Esophagus muscularis mucosa (tissue), 3 donors: ENCODE measurements at regions not wholly inside any gene's neighbourhood (a gene's known extent, or its start where the extent isn't known, plus 50 kb on each side); places are given as distances from the start of the nearest gene placed in this dataset.

ENCODE experiments used
- CTCF ChIP-seq, 3 experiments: fragments of 200-600 bp in 2 of 3; fragments of 450-650 bp in 1 of 3; sonication (generic) in 2 of 3; IDR thresholded peaks; one replicate each; pipeline ENCODE4 v1.5.1; 2017 to 2019; ENCODE audit warnings: antibody characterized with exemption in 3 of 3, mild to moderate bottlenecking in 2 of 3, moderate library complexity in 1 of 3
- POLR2A ChIP-seq: fragments of 450-650 bp; IDR thresholded peaks from one replicate; pipeline ENCODE4 v1.6.1; 2017; ENCODE audit warnings: antibody characterized with exemption, moderate library complexity, mild to moderate bottlenecking, low read depth
- POLR2AphosphoS5 ChIP-seq, 2 donors: sonication (generic); formaldehyde crosslinking; IDR thresholded peaks; one replicate each; pipeline ENCODE4 v1.6.1; 2017; ENCODE audit warnings: antibody characterized with exemption in 2 of 2

GRCh38 chr5:163614787-163615186, 109.4 kb downstream of the MAT2B start:
- TF ChIP-seq CTCF (IDR thresholded peaks at IDR 0.05) (no peak), POLR2AphosphoS5 (IDR thresholded peaks at IDR 0.05) (no peak), POLR2A (no peak)
